ENCODE measurements at regions not wholly inside any gene's neighbourhood (a gene's known extent, or its start where the extent isn't known, plus 50 kb on each side); places are given as distances from the start of the nearest gene placed in this dataset.

DNA sequence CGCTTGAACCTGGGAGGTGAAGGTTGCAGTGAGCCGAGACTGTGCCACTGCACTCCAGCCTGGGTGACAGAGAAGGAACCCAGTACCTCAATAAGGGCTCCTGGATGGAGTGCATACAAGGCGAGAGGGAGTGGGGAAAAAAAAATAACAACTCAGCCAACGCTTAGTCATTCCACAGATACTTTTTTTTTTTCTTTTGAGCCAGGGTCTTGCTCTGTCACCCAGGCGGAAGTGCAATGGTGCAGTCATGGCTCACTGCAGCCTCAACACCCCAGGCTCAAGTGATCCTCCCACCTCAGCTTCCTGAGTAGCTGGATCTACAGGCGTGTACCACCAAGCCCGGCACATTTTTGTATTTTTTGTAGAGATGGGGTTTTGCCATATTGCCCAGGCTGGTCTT, 59.5 kb upstream of the GGTA1 start (continued):
- TF ChIP-seq, protein P1, sequence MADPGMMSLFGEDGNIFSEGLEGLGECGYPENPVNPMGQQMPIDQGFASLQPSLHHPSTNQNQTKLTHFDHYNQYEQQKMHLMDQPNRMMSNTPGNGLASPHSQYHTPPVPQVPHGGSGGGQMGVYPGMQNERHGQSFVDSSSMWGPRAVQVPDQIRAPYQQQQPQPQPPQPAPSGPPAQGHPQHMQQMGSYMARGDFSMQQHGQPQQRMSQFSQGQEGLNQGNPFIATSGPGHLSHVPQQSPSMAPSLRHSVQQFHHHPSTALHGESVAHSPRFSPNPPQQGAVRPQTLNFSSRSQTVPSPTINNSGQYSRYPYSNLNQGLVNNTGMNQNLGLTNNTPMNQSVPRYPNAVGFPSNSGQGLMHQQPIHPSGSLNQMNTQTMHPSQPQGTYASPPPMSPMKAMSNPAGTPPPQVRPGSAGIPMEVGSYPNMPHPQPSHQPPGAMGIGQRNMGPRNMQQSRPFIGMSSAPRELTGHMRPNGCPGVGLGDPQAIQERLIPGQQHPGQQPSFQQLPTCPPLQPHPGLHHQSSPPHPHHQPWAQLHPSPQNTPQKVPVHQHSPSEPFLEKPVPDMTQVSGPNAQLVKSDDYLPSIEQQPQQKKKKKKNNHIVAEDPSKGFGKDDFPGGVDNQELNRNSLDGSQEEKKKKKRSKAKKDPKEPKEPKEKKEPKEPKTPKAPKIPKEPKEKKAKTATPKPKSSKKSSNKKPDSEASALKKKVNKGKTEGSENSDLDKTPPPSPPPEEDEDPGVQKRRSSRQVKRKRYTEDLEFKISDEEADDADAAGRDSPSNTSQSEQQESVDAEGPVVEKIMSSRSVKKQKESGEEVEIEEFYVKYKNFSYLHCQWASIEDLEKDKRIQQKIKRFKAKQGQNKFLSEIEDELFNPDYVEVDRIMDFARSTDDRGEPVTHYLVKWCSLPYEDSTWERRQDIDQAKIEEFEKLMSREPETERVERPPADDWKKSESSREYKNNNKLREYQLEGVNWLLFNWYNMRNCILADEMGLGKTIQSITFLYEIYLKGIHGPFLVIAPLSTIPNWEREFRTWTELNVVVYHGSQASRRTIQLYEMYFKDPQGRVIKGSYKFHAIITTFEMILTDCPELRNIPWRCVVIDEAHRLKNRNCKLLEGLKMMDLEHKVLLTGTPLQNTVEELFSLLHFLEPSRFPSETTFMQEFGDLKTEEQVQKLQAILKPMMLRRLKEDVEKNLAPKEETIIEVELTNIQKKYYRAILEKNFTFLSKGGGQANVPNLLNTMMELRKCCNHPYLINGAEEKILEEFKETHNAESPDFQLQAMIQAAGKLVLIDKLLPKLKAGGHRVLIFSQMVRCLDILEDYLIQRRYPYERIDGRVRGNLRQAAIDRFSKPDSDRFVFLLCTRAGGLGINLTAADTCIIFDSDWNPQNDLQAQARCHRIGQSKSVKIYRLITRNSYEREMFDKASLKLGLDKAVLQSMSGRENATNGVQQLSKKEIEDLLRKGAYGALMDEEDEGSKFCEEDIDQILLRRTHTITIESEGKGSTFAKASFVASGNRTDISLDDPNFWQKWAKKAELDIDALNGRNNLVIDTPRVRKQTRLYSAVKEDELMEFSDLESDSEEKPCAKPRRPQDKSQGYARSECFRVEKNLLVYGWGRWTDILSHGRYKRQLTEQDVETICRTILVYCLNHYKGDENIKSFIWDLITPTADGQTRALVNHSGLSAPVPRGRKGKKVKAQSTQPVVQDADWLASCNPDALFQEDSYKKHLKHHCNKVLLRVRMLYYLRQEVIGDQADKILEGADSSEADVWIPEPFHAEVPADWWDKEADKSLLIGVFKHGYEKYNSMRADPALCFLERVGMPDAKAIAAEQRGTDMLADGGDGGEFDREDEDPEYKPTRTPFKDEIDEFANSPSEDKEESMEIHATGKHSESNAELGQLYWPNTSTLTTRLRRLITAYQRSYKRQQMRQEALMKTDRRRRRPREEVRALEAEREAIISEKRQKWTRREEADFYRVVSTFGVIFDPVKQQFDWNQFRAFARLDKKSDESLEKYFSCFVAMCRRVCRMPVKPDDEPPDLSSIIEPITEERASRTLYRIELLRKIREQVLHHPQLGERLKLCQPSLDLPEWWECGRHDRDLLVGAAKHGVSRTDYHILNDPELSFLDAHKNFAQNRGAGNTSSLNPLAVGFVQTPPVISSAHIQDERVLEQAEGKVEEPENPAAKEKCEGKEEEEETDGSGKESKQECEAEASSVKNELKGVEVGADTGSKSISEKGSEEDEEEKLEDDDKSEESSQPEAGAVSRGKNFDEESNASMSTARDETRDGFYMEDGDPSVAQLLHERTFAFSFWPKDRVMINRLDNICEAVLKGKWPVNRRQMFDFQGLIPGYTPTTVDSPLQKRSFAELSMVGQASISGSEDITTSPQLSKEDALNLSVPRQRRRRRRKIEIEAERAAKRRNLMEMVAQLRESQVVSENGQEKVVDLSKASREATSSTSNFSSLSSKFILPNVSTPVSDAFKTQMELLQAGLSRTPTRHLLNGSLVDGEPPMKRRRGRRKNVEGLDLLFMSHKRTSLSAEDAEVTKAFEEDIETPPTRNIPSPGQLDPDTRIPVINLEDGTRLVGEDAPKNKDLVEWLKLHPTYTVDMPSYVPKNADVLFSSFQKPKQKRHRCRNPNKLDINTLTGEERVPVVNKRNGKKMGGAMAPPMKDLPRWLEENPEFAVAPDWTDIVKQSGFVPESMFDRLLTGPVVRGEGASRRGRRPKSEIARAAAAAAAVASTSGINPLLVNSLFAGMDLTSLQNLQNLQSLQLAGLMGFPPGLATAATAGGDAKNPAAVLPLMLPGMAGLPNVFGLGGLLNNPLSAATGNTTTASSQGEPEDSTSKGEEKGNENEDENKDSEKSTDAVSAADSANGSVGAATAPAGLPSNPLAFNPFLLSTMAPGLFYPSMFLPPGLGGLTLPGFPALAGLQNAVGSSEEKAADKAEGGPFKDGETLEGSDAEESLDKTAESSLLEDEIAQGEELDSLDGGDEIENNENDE (IDR thresholded peaks at IDR 0.05; ENCODE audit: insufficient replicate concordance, low read length): no peak
- no peak for TF ChIP-seq GTF2F1 (IDR thresholded peaks at IDR 0.05; ENCODE audit: borderline replicate concordance, low read depth, low read length)
- TF ChIP-seq SP4 (IDR thresholded peaks at IDR 0.05; ENCODE audit: low read length): no peak
- TF ChIP-seq SP1 (IDR thresholded peaks at IDR 0.05; ENCODE audit: low read depth, low read length): no peak
- no peak for TF ChIP-seq KDM1A (IDR thresholded peaks at IDR 0.05; ENCODE audit: borderline replicate concordance, low read length)
- TF ChIP-seq SIX5 (IDR thresholded peaks at IDR 0.05; ENCODE audit: low read depth, low read length): no peak
- TF ChIP-seq JUND (IDR thresholded peaks at IDR 0.05; ENCODE audit: low read length): no peak
- no peak for TF ChIP-seq TAF7 (optimal IDR thresholded peaks at IDR 0.05; ENCODE audit: borderline replicate concordance, low read depth, low read length)
- no peak for TF ChIP-seq TBP (IDR thresholded peaks at IDR 0.05; ENCODE audit: low read depth, low read length)
- no peak for TF ChIP-seq BRCA1 (IDR thresholded peaks at IDR 0.05; ENCODE audit: low read depth, low read length)
- TF ChIP-seq, protein P2, sequence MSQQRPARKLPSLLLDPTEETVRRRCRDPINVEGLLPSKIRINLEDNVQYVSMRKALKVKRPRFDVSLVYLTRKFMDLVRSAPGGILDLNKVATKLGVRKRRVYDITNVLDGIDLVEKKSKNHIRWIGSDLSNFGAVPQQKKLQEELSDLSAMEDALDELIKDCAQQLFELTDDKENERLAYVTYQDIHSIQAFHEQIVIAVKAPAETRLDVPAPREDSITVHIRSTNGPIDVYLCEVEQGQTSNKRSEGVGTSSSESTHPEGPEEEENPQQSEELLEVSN (IDR thresholded peaks at IDR 0.05): no peak
- no peak for TF ChIP-seq TAF1 (IDR thresholded peaks at IDR 0.05; ENCODE audit: low read depth, low read length)
- TF ChIP-seq FOSL1 (IDR thresholded peaks at IDR 0.05; ENCODE audit: insufficient read depth, low read depth, low read length): no peak
